ENCODE measurements at regions not wholly inside any gene's neighbourhood (a gene's known extent, or its start where the extent isn't known, plus 50 kb on each side); places are given as distances from the start of the nearest gene placed in this dataset.

DNA sequence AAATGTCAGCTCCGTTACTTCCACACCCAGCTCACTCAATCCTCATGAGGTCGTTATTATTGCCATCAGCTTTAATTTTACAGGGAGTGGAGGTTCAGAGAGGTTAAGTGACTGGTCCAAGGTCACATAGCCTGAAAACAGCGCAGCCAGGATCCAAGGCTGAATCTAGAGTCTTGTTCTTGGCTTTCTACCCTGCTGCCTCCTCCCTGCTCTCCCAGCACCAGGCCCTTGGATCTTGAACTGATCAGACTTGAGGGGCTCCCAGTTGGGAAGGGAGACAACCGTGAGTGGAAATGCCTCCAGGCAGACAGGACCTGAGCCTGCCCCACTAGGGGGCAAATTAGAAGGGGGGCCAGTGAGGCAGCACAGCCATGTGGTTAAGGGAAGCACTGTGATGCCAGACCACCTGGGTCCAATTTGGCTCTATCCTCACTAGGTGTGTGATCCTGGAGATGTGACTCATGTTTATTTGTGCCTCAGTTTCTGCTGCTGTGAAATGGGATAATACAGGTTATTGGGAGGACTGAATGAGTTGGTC is 135.6 kb upstream of the PTPN1 start:
- Histone ChIP-seq H3K4me3 (no peak overlapping the region), H3K27ac (no peak overlapping the region)

DNA sequence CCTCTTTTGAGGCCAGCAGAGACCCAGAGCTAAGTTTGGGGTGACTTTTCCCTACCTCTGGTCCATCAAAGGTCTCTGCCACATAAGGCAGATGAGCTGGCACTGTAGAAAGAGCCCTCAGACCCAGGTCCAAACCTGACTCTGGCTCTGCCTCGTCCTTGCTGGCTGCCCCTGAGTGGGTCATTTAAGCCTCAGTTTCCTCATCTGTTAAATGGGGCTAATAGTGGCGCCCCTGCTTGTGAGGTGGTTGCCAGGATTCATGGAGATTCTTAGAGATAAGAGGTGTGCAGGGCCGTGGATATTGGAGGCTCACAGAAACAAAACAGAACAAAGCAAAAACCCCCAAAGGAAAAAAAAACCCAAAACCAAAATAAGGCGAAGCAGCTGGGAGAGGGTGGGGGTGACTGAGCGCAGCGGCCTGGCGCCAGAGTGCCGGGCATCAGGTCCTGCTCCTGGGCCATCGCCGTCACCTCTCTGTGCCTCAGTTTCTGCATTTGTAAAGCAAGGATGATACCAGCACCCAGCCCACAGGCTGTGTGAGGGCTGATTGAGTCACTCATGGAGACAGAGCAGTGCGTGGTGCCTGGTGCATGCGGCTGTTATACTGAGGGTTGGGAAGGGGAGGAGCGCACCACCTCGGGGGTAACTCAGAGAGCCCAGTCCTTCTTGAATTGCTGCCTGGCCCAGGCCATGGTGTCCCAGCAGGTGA is 133.8 kb upstream of the PTPN1 start:
- H3K4me3 ChIP-seq: no peak overlapping the region
- H3K27ac ChIP-seq: no peak overlapping the region

DNA sequence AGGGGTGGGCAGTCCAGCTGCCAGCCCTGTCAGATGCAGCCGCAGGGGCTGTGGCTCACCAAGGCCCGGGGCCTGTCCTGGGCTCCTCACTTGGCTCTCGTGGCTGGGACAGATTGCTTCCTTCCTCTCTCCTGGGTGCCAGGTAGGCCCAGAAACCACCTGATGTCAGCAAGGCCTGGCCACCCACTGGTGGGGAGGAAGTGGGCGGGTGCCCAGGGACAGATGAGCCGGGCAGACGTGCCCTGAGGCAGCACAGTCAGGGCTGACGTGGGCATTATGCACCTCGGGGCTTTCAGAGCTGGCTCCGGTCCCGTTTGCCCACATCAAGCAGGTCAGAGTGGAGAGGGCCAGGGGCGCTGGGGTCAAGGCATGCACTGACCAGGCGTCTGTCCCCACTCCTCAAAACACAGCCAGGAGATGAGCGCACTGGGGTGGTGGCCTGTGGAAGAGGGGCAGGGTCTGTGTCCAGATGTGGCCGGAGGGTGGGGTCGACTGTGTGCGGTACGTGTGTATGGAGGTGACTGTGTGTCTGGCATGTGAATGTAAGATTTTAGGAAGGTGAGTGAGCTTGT is 133.2 kb upstream of the PTPN1 start:
- no peak overlapping the region for H3K4me3 ChIP-seq
- no peak overlapping the region for H3K27ac ChIP-seq

DNA sequence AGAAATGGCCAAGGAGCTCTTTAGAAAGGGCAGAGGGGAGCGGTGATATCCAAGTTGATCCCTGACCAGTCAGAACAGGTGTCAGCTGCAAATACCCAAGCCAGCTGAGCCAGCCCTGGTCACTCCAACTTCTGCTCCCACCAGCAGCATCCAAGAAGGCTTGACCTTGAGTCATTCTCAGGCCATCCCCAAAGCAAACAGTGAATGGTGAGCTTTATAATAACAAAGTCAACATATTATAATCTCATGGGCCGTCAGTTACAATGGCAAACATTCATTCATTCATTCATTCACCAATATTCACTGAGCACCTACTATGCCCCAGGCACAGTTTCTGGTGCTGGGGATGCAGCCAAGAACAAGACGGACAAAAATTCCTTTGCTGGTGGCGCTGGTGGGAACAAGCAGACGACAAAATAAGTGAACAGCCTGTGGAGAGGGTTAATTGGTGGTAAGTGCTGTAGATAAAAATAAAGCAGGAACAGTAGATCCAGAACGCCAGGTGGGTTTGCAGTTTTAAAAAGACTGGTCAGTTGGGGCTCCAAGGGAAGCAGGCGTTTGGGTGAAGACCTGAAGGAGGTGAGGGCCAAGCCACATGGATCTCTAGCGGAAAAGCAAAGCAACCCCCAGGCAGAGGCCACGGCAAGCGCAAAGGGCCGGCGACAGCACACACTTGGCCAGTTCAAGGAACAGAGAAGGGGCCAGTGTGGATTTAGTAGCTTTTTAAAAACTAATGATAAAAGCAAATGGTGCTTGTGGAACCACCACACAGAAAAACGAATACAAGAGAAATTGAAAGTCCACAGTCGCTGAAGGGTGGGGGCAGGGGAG is 131.8 kb upstream of the PTPN1 start:
- Histone ChIP-seq H3K27ac (peak overlapping the region in 6 of 21 experiments; percentile 31 to 83 (median 59)), H3K4me3 (no peak overlapping the region)

DNA sequence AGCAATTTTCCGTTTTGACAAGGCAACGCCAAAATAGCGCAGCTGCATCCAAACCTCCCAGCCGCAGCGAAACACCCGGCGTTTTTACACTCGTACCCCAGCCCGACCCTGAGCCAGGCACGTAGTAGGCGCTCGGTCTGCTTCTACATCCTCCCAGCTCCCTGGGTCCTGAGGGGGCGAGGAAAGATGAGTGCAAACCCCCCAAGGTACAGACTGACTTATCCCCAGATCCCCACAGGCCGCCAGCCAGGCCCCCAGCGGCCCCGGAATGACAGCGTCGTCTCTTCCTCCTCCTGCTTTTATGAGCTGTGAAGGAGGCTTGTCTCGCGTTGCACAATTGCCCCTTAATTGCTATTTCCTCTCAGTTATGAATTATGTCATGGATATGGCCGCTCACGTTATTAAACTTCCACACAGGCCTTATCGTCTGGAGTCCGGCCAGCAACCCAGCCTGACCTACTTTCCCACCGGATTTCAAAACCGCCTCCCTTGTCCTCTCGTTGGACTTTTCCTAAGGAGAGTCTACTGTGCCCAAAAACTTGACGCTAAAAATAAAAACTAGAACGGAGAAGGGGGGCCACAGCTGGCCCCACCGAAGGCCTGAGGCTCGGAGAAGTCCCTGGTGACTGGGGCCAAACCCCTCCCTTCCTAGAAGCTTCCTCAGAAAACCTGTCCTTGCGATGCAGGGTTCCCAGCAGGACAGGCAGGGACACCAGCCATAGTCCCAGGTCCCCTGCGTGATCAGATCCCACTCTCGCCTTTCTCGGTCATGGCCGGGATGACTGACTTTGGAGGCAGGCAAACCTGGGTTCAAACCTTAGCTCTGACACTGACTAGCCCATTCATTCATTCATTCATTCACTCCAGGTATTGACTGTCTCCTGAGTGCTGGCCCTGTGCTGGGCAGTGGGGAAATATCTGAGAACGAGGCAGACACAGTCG is 130.9 kb upstream of the PTPN1 start:
- Histone ChIP-seq H3K4me3 (no peak overlapping the region), H3K27ac (peak overlapping the region in 12 of 21 experiments; percentile 10 to 83 (median 43))

DNA sequence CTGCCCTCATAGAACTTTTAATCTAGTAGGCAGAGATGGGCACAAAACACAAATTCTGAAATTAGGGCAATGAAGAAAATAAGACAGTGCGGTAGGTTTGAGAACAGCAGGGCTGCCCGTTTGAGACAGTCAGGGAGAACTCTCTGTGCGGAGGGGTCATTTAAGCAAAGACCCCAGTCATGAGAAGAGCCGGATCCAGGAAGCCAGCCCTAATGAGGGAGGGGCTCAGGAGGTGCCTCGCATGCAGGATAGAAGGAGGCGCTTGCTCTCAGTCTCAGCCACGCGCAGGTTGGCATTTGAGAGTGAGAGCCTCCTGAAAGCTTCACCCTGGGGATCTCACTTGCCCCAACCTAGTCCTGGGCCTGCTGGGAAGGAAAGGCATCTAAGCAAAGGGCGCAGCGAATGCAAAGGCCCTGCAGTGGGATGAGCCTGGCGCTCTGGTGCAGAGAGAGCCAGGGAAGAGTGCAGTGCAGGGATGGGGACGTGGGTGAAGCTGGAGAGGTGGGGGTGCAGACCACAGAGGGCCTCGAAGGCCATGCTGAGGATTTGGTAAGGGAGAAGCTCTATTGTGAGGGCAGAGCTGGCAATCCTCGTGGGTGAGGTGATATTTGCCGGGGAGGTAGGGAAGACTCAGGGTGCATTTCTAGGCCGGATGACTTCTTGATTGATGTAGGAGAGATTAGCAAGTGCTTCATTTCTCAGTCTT is 130.0 kb upstream of the PTPN1 start:
- Histone ChIP-seq H3K27ac (peak overlapping the region in 8 of 21 experiments; percentile 10 to 74 (median 52)), H3K4me3 (no peak overlapping the region)

DNA sequence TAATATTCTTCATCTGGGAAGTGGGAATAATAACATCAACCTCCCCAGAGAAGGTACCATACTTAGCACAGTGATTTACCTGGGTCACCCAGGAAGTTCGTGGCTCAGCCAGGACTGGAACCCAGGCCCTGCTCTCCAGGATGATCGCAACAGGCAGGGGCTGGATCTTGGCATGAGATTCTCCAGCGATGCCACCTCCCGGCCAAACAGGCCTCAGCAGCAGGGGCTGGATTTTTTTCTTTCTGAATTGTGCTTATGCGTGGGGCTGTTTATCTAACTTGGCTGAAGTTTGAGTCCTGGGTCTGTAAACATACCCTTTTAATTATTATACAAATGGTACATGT is 129.5 kb upstream of the PTPN1 start:
- no peak overlapping the region for H3K4me3 ChIP-seq
- peak overlapping the region in 2 of 21 experiments; percentile 58 to 64 for H3K27ac ChIP-seq

DNA sequence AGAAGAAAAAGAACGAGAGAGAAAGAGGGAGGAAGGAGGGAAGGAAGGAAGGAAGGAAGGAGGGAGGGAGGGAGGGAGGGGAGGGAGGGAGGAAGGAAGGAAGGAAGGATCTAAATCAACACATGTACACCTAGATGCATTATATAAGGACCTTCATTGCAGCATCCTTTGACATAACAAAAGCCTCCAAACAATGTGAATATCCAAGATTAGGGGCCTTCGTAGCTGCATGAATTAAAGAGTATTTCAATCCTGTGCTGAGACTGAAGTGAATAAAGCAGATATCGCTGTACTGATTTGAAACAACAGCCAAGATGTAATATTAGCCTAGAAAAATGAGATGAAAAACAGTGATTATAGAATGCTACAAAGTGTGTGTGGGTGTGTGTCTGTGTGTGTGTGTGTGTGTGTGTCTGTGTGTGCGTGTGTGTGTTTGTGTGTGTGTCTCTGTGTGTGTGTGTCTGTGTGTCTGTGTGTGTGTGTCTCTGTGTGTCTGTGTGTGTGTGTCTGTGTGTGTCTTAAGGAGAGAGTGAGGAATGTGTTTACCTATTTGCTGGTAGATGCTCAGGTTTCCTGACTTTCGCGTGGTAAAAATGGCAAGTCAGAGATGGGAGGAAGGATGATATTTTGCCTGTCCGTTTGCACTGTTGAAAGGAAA is 129.0 kb upstream of the PTPN1 start:
- no peak overlapping the region for H3K4me3 ChIP-seq
- peak overlapping the region in 2 of 21 experiments; percentile 21 to 73 for H3K27ac ChIP-seq

DNA sequence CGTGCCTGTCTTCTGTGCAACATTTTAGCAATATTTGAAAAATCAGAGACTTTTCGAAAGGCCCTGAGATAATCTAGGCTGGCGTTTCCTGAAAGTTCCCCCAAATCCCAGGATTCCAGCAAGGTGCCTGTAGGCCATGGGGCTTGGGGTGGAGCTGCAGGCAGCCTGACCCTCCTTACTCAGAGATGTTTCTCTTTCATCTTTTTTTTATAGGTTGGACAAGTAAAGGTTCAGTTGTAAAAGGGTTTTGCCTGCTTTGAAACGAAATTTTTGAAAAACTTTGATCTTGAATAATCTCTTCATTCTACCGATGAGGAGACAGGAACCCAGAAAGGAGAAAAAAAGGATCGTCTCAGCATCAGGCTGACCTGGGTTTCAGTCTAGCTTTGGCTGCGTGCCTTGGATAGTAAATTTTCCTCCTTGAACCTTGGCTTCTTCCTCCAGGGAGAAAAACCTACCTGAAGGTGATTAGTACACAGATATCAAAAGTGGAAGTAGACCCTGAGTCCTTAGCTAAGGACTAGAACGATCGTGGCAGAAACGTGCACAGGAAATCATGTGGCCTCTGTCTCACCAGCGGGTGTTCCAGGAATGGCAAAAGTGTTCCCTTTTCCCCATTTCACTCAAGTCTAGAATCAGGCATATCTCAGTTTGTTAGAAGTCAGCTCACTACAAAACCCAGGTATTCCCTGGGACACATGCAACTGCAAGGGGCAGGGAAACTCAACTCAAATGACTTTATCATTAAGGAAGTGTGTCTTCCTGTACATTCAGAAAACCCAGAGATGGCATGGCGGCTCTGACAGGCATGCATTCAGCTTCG is 128.2 kb upstream of the PTPN1 start:
- Histone ChIP-seq H3K27ac (peak overlapping the region in 6 of 21 experiments; percentile 3 to 73 (median 20)), H3K4me3 (no peak overlapping the region)

DNA sequence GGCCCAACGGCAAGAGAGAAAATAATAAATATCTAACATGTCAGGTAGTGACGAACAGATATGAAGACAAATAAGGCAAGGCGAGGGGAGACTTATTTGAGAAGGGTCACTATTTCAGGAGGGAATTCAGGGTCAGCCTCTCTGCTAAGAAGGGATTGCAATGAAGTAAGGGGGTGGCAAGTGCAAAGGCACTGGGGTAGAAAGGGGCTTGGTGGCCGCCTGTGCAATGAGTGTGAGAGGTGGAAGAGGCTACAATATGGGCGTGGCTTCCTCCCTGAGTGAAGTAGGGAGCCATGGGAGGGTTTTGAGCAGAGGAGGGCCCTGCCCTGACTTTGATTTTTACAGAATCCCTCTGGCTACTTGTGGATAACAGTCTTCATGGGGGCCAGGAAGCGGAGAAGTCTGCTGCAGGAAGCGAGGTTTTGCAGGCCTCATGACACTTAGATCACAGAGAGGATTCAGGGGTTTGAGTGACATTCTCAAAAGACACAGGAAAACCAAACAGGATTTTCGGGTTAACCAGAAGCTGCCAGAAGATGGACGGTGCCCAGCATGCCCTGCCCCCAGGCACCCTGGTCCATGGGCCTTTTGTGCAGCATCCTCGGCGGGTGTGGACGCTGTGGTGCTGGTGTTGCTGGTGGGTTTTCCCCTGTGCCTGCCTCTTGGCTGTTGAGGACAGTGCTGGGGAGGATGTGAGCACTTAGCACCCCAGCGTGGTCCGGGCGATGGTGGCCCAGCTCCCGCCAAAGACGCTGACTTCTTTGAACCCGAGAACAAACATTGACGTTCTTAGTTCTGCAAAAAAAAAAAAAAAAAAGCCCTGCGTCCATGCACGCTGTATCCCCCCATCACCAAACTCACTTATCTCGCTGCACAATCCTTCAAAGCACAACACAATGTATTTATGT is 124.2 kb upstream of the PTPN1 start:
- Histone ChIP-seq H3K27ac (peak overlapping the region in 2 of 21 experiments; percentile 31 to 56), H3K4me3 (no peak overlapping the region)

DNA sequence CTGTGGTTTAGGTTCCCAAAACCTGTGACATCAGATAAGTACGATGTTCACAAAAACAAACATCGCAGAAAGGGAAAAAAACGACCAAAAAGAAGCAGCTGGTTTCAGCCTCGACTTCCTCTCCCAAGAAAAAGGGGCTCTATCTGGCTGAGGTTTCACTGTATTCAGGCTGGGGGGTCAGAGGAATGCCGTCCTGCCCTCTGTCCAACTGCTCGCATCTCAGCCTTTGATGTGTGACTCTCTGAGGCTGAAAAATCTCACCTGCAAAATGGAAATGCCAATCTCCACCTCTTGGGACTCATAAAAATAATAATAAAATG is 123.6 kb upstream of the PTPN1 start:
- H3K27ac ChIP-seq: no peak overlapping the region

DNA sequence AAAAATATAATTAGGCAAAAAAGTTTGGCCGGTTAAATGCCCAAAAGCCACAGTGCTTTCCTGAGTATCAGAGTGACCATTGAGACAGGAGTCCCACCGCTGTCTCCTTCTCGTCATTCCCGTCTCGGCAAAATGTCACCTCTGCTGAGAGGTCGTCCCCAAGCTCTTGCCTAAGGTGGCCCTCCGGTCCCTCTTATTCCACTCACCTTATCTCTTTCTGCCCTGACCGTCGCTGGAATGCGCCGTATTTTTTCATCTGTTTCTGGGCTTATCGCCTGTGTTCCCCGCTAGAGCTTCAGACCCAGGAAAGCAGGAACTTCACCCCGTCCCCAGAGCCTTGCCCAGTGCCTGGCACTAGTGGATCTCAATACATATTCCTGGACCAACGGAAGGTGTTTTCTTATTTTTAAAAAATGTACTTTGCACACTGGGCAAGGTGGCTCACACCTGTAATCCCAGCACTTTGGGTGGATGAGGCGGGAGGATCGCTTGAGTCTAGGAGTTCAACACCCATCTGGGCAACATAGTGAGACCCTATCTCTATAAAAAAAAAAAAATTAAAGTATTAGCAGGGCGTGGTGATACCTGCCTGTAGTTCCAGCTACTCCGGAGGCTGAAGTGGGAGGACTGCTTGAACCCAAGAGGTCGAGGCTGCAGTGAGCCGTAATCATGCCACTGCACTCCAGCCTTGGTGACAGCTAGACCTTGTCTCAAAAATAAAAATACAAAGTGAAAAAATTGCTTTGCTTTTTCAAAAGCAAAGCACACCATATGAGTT is 122.8 kb upstream of the PTPN1 start:
- Histone ChIP-seq H3K27ac (no peak overlapping the region), H3K4me3 (no peak overlapping the region)

More for the DNA sequence above, 123.6 kb upstream of the PTPN1 start:
- no peak overlapping the region for H3K4me3 ChIP-seq

DNA sequence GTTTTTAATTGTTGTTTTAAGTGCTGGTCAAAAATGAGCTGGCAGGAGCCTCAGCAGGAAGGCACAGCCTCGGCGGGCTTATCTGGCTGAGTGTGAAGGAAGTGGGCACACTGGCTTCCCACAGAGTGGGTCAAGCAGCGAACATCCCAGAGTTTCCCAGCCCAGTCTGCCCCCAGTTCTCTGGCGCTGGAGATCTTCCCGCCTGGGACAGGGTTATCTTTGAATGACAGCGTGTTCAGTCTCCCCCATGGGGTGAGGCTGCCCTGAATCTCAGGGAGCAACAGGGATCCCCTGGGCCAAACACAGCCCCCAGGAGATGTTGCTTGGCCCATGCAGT is 122.2 kb upstream of the PTPN1 start:
- no peak overlapping the region for H3K27ac ChIP-seq
- H3K4me3 ChIP-seq: no peak overlapping the region

DNA sequence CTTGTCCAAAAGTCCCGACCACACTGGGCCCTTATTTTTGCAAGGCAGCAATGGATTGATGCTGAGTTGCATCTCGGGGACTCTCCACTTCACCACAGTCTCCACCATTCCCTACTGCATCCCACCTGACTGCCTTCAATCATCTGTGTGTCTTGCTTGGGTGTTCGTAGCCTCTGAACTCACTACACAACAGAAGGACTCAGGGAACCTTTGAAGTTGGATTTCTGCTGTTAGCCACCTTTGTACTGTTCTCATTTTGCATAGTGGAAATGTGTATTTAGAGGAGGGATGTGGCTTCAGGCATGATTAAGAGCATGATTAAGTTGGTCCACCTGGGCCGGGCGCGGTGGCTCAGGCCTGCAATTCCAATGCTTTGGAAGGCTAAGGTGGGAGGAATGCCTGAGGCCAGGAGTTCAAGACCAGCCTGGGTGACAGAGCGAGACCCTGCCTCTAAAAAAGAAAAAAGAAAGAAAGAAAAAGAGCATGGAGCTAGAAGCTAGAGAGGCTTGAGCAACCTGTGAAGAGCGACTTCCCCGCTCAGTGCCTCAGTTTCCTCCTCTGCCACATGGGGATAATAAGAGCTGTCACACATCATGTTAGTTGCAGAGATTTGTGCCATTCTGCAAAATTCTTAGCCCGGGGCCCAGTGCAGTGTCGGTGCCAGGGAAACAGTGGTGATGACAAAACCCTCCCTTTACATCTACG is 121.3 kb upstream of the PTPN1 start:
- H3K27ac ChIP-seq: no peak overlapping the region
- H3K4me3 ChIP-seq: no peak overlapping the region

DNA sequence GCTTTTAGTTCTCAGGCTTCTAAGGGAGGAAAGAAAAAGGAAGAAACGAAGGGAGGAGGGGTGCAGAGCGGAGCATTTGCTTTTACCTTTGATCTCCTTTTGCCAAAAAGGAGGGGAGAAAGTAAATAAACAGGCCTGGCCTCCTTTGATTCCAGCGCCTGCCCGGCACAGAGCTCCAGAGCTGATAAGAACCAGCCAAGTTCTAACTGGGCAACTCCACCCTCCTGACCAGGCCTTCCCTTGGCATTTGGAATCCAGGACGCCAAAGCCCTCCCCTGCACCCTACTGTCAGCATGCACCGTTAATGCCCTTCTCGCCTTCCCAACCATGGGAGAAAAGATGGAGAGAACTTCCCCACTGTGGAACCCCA is 120.8 kb upstream of the PTPN1 start:
- H3K27ac ChIP-seq: no peak overlapping the region

More for the DNA sequence above, 120.8 kb upstream of the PTPN1 start:
- no peak overlapping the region for H3K4me3 ChIP-seq

Measured in skin epidermis (tissue), 12 donors.